Heart left ventricle (tissue), 13 donors: ENCODE measurements at regions not wholly inside any gene's neighbourhood (a gene's known extent, or its start where the extent isn't known, plus 50 kb on each side); places are given as distances from the start of the nearest gene placed in this dataset.

Source experiments
- POLR2A ChIP-seq, 2 donors: fragments of 450-650 bp; IDR thresholded peaks; one replicate each; pipeline ENCODE4 v1.6.1; 2017; ENCODE audit warnings: antibody characterized with exemption in 2 of 2, mild to moderate bottlenecking in 2 of 2, moderate library complexity in 2 of 2
- TF ChIP-seq, protein P1 (sequence below), 12 donors: fragments of 200-600 bp; sonication (generic) in 4 of 12; IDR thresholded peaks; one replicate each; pipeline versions ENCODE4 v1.5.0 to v1.8.0; 2018 to 2022; ENCODE audit warnings: antibody characterized with exemption in 12 of 12, mild to moderate bottlenecking in 5 of 12
- donor health status: ischemic (EF 13 %, LVEDD 7.1; RV severe dilation, severe dysfunction).
- donor health status: DM: no; HTN: yes; CAD: no.
- donor health status: DM: no; HTN: no; CAD: no.
- donor health status: ischemic (EF 25% LVEDD 6.9; RV normal size, moderate dysfunction).
- donor health status: ischemic (EF 25% LVEDD 5.7; RV mildly dilated, moderate dysfunction).
- donor health status: ischemic (EF 35%, LVEDD 5.7; RV mildly dilated, moderate dysfunction).
- donor health status: nonischemic (EF 11% LVEDD 7.7; RV severe dilation, severe dysfunction).
- donor health status: DM: yes; HTN: yes; CAD: no.
- donor health status: PGD.
- donor health status: ischemic (EF 29% LVEDD 5.4; RV normal size, mild dysfunction).
- donor health status: nonischemic (EF 23%, LVEDD 6.1; RV moderate dilation, normal function).

DNA sequence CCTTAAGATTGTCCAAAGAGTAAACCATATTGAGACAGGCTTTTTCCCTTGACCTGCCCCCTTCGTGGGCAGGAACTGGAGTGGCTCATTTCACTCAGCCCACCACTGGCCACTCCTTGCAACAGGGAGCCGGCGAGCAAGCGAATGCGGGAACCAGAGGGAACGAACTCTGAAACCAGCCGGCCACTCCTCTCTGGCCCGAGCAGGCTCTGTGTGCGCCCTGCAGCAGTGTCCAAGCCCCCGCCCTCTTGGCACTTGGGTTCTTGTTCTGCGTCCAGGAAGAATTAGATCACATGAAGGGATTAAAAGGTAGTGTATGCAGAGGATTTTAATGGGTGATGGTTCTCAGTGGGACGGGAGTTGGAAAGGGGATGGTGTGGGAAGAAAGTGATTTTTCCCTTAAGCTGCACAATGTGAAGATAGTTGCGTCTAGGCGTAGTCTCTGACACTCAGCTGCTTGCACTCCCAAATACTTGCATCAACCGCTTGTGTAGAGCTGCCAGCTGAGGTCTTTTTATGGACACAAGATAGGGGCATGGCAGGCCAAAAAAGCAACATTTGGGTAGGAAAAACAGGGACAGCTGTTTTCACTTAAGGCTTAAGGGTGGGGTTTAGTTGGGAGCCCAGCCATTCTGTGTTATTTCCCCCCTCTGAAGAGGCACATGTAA is 1209.7 kb upstream of the PCDH20 start:
- TF ChIP-seq, protein P1, sequence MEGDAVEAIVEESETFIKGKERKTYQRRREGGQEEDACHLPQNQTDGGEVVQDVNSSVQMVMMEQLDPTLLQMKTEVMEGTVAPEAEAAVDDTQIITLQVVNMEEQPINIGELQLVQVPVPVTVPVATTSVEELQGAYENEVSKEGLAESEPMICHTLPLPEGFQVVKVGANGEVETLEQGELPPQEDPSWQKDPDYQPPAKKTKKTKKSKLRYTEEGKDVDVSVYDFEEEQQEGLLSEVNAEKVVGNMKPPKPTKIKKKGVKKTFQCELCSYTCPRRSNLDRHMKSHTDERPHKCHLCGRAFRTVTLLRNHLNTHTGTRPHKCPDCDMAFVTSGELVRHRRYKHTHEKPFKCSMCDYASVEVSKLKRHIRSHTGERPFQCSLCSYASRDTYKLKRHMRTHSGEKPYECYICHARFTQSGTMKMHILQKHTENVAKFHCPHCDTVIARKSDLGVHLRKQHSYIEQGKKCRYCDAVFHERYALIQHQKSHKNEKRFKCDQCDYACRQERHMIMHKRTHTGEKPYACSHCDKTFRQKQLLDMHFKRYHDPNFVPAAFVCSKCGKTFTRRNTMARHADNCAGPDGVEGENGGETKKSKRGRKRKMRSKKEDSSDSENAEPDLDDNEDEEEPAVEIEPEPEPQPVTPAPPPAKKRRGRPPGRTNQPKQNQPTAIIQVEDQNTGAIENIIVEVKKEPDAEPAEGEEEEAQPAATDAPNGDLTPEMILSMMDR (IDR thresholded peaks at IDR 0.05), result no peak
- TF ChIP-seq POLR2A (IDR thresholded peaks at IDR 0.05), result no peak
